ENCODE measurements at regions not wholly inside any gene's neighbourhood (a gene's known extent, or its start where the extent isn't known, plus 50 kb on each side); places are given as distances from the start of the nearest gene placed in this dataset.

- Mint-ChIP-seq H3K27me3 (no peaks in the 10 kb centered on the region), H3K4me1 (ENCODE audit: low read depth) (no peaks in the 10 kb centered on the region), H3K27ac (no peak overlapping the region), H3K36me3 (ENCODE audit: low read depth) (no peaks in the 10 kb centered on the region), H3K4me3 (no peak overlapping the region), H3K9me3 (no peaks in the 10 kb centered on the region)
- Histone ChIP-seq H3K4me1 (ENCODE audit: insufficient read depth, low read length) (no peaks in the 10 kb centered on the region), H3K27ac (ENCODE audit: low read depth in 1 of 2, low read length in 2 of 2) (no peak overlapping the region), H3K9me3 (ENCODE audit: control insufficient read depth in 1 of 2, insufficient read depth in 1 of 2, low read length in 2 of 2) (no peaks in the 10 kb centered on the region), H3K36me3 (ENCODE audit: insufficient read depth, low read length) (no peaks in the 10 kb centered on the region), H3K27me3 (ENCODE audit: control insufficient read depth in 1 of 2, insufficient read depth in 2 of 2, low read length in 2 of 2) (no peaks in the 10 kb centered on the region), H3K4me3 (ENCODE audit: low read length) (no peak overlapping the region)
- DNase-seq: no peak
- CTCF ChIA-PET: no interaction called here
- TF ChIP-seq CTCF (IDR thresholded peaks at IDR 0.05): no peak
- intact Hi-C loops (cut with DNase I, micrococcal nuclease): no loop called here
- POLR2A ChIA-PET: no interaction called here
- no peak for ATAC-seq (ENCODE audit: poor library complexity)
Measured at GRCh38 chr15:66630801-66631351, 65.1 kb upstream of the LCTL start.

- POLR2A ChIA-PET: no interaction called here
- no peak for DNase-seq
- CTCF ChIA-PET: no interaction called here
Measured at GRCh38 chr15:66631616-66632263, 65.9 kb upstream of the LCTL start.

GRCh38 chr15:66633041-66633937 lies 67.5 kb upstream of the LCTL start:
- Mint-ChIP-seq H3K9me3 (no peaks in the 10 kb centered on the region), H3K36me3 (ENCODE audit: low read depth) (no peaks in the 10 kb centered on the region), H3K4me3 (no peak overlapping the region), H3K27me3 (no peaks in the 10 kb centered on the region), H3K27ac (no peak overlapping the region), H3K4me1 (ENCODE audit: low read depth) (peaks cover 3% of the 10 kb centered on the region)
- no peaks in the 10 kb centered on the region for H3K36me3 ChIP-seq (ENCODE audit: insufficient read depth, low read length)
- H3K9me3 ChIP-seq (ENCODE audit: control insufficient read depth in 1 of 2, insufficient read depth in 1 of 2, low read length in 2 of 2): no peaks in the 10 kb centered on the region
- DNase-seq (no peak), ATAC-seq (ENCODE audit: poor library complexity) (no peak)
- H3K4me1 ChIP-seq (ENCODE audit: insufficient read depth, low read length): peaks cover 5% of the 10 kb centered on the region
- ChIA-PET CTCF (no interaction called here), POLR2A (interaction anchor here (1.1 kb wide), 1 partner anchor 16 kb away, joined by 3 read pairs; no protein-coding TSS in a partner anchor)
- no peak overlapping the region for H3K27ac ChIP-seq (ENCODE audit: low read depth in 1 of 2, low read length in 2 of 2)
- TF ChIP-seq CTCF (IDR thresholded peaks at IDR 0.05): no peak
- no peaks in the 10 kb centered on the region for H3K27me3 ChIP-seq (ENCODE audit: control insufficient read depth in 1 of 2, insufficient read depth in 2 of 2, low read length in 2 of 2)
- no peak overlapping the region for H3K4me3 ChIP-seq (ENCODE audit: low read length)
- intact Hi-C loops (cut with DNase I, micrococcal nuclease): no loop called here

More at GRCh38 chr15:66631616-66632263, 65.9 kb upstream of the LCTL start:
- Mint-ChIP-seq H3K36me3 (ENCODE audit: low read depth) (no peaks in the 10 kb centered on the region), H3K27me3 (no peaks in the 10 kb centered on the region), H3K4me3 (no peak overlapping the region), H3K4me1 (ENCODE audit: low read depth) (no peaks in the 10 kb centered on the region), H3K27ac (no peak overlapping the region), H3K9me3 (no peaks in the 10 kb centered on the region)
- no peak overlapping the region for H3K27ac ChIP-seq (ENCODE audit: low read depth in 1 of 2, low read length in 2 of 2)
- no peak for ATAC-seq (ENCODE audit: poor library complexity)
- intact Hi-C loops (cut with DNase I, micrococcal nuclease): no loop called here
- H3K4me3 ChIP-seq (ENCODE audit: low read length): no peak overlapping the region
- no peaks in the 10 kb centered on the region for H3K27me3 ChIP-seq (ENCODE audit: control insufficient read depth in 1 of 2, insufficient read depth in 2 of 2, low read length in 2 of 2)
- TF ChIP-seq CTCF (IDR thresholded peaks at IDR 0.05): no peak
- no peaks in the 10 kb centered on the region for H3K9me3 ChIP-seq (ENCODE audit: control insufficient read depth in 1 of 2, insufficient read depth in 1 of 2, low read length in 2 of 2)
- no peaks in the 10 kb centered on the region for H3K36me3 ChIP-seq (ENCODE audit: insufficient read depth, low read length)
- H3K4me1 ChIP-seq (ENCODE audit: insufficient read depth, low read length): no peaks in the 10 kb centered on the region
